Activated CD4-positive, alpha-beta T cell treated with anti-CD3 and anti-CD28 coated beads, Interleukin-2, amount 10 ng/mL, durations not matched to agents 7 days and 5 days (primary cell): ENCODE measurements at regions not wholly inside any gene's neighbourhood (a gene's known extent, or its start where the extent isn't known, plus 50 kb on each side); places are given as distances from the start of the nearest gene placed in this dataset.
"Not testable (repeated sequence)": the region's sequence is repeated elsewhere in the genome, so short reads cannot be mapped to it uniquely, and the experiment has no call there.

ENCODE experiments used
- CTCF ChIA-PET: fragments of 350-600 bp; sonication (Branson Sonifier 250); formaldehyde crosslinking; loops from one replicate; lab custom pipeline; 2021; ENCODE audit warnings: antibody characterized with exemption; lab: Charles Lee
- POLR2A ChIA-PET: fragments of 350-600 bp; sonication (Branson Sonifier 250); formaldehyde crosslinking; loops from one replicate; lab custom pipeline; 2021; ENCODE audit warnings: antibody characterized with exemption; lab: Charles Lee
- DNase-seq: peaks from one replicate; pipeline ENCODE4 v3.0.0-alpha.2; 2020
- H3K27ac Mint-ChIP-seq: one replicate; pipeline ENCODE4 v1.8.0; 2021; ENCODE audit warnings: mild to moderate bottlenecking, moderate library complexity, mixed read lengths
- H3K27me3 Mint-ChIP-seq: one replicate; pipeline ENCODE4 v1.8.0; 2021; ENCODE audit warnings: mixed read lengths
- H3K36me3 Mint-ChIP-seq: one replicate; pipeline ENCODE4 v1.8.0; 2021; ENCODE audit warnings: low read depth, mixed read lengths
- H3K4me1 Mint-ChIP-seq: one replicate; pipeline ENCODE4 v1.8.0; 2021; ENCODE audit warnings: mixed read lengths
- H3K4me3 Mint-ChIP-seq: one replicate; pipeline ENCODE4 v1.8.0; 2021; ENCODE audit warnings: mild to moderate bottlenecking, moderate library complexity, mixed read lengths
- H3K9me3 Mint-ChIP-seq: one replicate; pipeline ENCODE4 v1.8.0; 2021; ENCODE audit warnings: mixed read lengths

DNA sequence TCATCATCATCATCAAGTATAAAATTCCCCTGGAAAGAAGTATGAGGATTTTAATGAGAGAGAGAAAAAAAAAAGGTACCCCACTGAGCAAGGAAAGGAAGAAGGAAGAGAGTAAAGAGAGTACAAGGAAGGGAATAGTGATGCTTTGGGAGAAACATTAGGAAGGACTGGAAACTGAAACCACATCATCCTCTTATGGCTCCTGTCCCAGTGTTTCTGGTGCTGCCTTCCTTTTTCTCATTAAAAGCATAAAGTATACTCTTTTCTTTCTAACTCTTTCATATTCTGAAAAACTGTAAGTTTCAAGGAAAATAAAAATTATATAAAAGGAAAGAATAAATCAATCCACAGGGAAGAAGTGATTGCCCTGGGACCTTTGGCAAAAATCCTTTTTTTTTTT, 616.4 kb upstream of the CBLB start:
- no peaks in the 10 kb centered on the region for H3K4me1 Mint-ChIP-seq
- no peaks in the 10 kb centered on the region for H3K36me3 Mint-ChIP-seq
- H3K27me3 Mint-ChIP-seq: no peaks in the 10 kb centered on the region
- ChIA-PET CTCF (no interaction called here), POLR2A (no interaction called here)
- peaks cover 10% of the 10 kb centered on the region for H3K9me3 Mint-ChIP-seq
- H3K4me3 Mint-ChIP-seq: no peak overlapping the region
- no peak overlapping the region for H3K27ac Mint-ChIP-seq
- DNase-seq: no peak

DNA sequence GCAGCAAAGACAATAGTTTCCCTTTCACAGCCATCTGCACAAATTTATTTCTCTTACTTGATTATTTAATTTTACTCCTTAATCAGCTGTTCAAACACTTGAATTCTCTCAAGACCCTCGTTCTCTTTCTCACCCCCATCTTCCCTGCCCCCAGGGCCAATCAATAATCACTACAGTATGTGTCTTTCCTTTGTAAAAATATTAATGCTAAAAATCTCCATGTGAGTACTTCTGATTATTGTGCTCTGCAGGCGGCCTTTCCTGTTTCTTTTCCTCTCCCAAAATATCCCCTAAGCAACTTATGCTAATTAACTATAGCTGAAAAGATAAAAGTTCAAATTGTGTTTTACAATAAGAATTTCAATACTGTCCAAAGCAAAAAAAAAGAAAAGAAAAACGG, 617.0 kb upstream of the CBLB start:
- H3K4me3 Mint-ChIP-seq: no peak overlapping the region
- H3K36me3 Mint-ChIP-seq: no peaks in the 10 kb centered on the region
- ChIA-PET POLR2A (no interaction called here), CTCF (no interaction called here)
- DNase-seq: no peak
- H3K27ac Mint-ChIP-seq: no peak overlapping the region
- no peaks in the 10 kb centered on the region for H3K4me1 Mint-ChIP-seq
- no peaks in the 10 kb centered on the region for H3K27me3 Mint-ChIP-seq
- H3K9me3 Mint-ChIP-seq: peaks cover 10% of the 10 kb centered on the region

GRCh38 chr3:106486945-106487639, 618.3 kb upstream of the CBLB start:
- CTCF ChIA-PET: interaction anchor here (1.1 kb wide), 1 partner anchor 10 kb away, joined by 4 read pairs; no protein-coding TSS in a partner anchor
- H3K4me1 Mint-ChIP-seq, H3K36me3 Mint-ChIP-seq, H3K4me3 Mint-ChIP-seq, H3K27me3 Mint-ChIP-seq, POLR2A ChIA-PET, H3K9me3 Mint-ChIP-seq, DNase-seq, H3K27ac Mint-ChIP-seq: not testable (repeated sequence)

GRCh38 chr3:106488331-106488730, 619.5 kb upstream of the CBLB start:
- H3K4me3 Mint-ChIP-seq: no peak overlapping the region
- H3K36me3 Mint-ChIP-seq: no peaks in the 10 kb centered on the region
- ChIA-PET POLR2A (no interaction called here), CTCF (no interaction called here)
- no peaks in the 10 kb centered on the region for H3K4me1 Mint-ChIP-seq
- DNase-seq: no peak
- peaks cover 5% of the 10 kb centered on the region for H3K9me3 Mint-ChIP-seq
- no peaks in the 10 kb centered on the region for H3K27me3 Mint-ChIP-seq
- H3K27ac Mint-ChIP-seq: no peak overlapping the region

DNA sequence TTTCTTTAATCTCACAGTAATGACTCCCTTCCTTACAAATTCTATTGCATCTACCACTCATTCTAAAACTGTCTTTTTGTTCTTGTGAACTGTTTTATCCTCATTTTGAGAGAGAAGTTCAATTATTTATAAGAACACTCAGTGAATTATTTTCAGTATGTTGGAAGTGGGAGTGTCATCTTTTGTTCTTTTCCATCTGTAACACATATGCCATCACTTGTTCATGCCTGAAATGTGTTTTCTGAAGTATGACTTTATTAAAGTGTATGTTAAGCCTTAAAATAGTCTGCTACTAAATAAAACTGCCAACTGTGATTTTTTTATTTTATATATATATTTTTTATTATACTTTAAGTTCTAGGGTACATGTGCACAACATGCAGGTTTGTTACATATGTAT, 623.0 kb upstream of the CBLB start:
- H3K9me3 Mint-ChIP-seq: peaks cover 3% of the 10 kb centered on the region
- H3K27me3 Mint-ChIP-seq: no peaks in the 10 kb centered on the region
- no peak overlapping the region for H3K27ac Mint-ChIP-seq
- no peak overlapping the region for H3K4me3 Mint-ChIP-seq
- H3K36me3 Mint-ChIP-seq: no peaks in the 10 kb centered on the region
- POLR2A ChIA-PET: no interaction called here
- DNase-seq: no peak
- CTCF ChIA-PET: no interaction called here
- H3K4me1 Mint-ChIP-seq: no peaks in the 10 kb centered on the region

GRCh38 chr3:106508331-106508893, 639.6 kb upstream of the CBLB start:
- Mint-ChIP-seq H3K27me3 (peaks cover 5% of the 10 kb centered on the region), H3K4me3 (no peak overlapping the region), H3K4me1 (no peaks in the 10 kb centered on the region), H3K27ac (no peak overlapping the region), H3K9me3 (no peaks in the 10 kb centered on the region), H3K36me3 (no peaks in the 10 kb centered on the region)
- POLR2A ChIA-PET: no interaction called here
- CTCF ChIA-PET: no interaction called here
- no peak for DNase-seq

- H3K4me3 Mint-ChIP-seq: no peak overlapping the region
- DNase-seq: no peak
- ChIA-PET CTCF (interaction anchor here (0.7 to 1.1 kb wide), 2 partner anchors 9 to 14 kb away, joined by 3 to 4 read pairs; no protein-coding TSS in a partner anchor), POLR2A (no interaction called here)
- no peaks in the 10 kb centered on the region for H3K36me3 Mint-ChIP-seq
- H3K9me3 Mint-ChIP-seq: no peaks in the 10 kb centered on the region
- no peaks in the 10 kb centered on the region for H3K4me1 Mint-ChIP-seq
- H3K27me3 Mint-ChIP-seq: no peaks in the 10 kb centered on the region
- no peak overlapping the region for H3K27ac Mint-ChIP-seq
Measured at GRCh38 chr3:106510206-106510605, 641.4 kb upstream of the CBLB start.

DNA sequence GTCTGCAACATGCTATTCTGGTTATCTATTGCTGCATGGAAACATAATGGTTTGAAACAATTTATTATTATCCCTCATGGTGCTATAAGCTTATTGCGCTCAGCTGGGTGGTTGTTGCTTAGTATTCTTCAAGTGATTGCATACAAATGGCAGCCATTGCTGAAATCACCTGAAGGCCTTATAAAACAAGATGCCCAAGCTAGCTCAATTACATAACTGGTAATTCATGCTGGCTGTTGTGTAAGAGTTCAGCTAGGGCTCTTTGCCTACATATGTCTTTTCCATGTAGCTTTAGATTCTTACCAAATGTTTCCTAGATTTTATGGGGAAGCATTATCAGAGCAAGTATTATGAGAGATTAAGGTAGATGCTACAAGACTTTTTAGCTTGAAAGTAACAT, 644.0 kb upstream of the CBLB start:
- CTCF ChIA-PET: no interaction called here
- H3K9me3 Mint-ChIP-seq: peaks cover 3% of the 10 kb centered on the region
- POLR2A ChIA-PET: no interaction called here
- H3K27ac Mint-ChIP-seq: no peak overlapping the region
- no peak overlapping the region for H3K4me3 Mint-ChIP-seq
- H3K4me1 Mint-ChIP-seq: no peaks in the 10 kb centered on the region
- no peak for DNase-seq
- no peaks in the 10 kb centered on the region for H3K27me3 Mint-ChIP-seq
- H3K36me3 Mint-ChIP-seq: no peaks in the 10 kb centered on the region

DNA sequence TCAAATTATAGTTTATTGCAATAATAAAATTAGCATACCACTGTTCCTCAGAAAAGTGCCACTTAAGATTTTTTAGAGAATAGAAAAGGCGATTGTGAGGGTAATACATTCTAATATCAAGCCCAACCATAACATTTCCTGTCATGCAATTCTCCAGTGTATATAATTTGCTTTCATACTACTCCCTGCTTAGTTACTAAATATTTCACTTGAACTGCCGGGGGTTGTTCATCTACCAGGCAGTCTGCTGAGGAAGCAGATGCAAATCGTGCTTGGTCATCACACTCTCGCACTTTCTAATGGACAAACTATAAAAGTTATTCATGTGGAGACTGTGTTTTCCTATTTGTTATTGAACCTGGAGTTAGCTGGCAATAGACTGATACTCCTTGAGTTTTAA, 645.6 kb upstream of the CBLB start:
- DNase-seq: no peak
- CTCF ChIA-PET: no interaction called here

DNA sequence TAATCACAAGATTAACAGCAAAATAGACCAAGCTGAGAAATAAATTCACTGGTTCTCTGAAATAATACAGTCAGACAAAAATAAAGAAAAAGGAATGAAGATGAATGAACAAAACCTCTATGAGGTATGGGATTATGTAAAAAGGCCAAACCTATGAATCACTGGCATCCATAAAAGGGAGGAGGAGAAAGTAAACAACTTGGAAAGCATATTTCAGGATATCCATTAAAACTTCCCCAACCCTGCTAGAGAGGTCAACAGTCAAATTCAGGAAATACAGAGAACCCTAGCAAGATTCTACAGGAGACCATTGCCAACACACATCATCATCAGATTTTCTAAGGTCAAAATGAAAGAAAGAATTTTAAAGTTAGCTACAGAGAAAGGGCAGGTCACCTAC, 649.7 kb upstream of the CBLB start:
- H3K27me3 Mint-ChIP-seq: no peaks in the 10 kb centered on the region
- H3K27ac Mint-ChIP-seq: no peak overlapping the region
- no peaks in the 10 kb centered on the region for H3K36me3 Mint-ChIP-seq
- H3K4me1 Mint-ChIP-seq: no peaks in the 10 kb centered on the region
- peaks cover 6% of the 10 kb centered on the region for H3K9me3 Mint-ChIP-seq
- H3K4me3 Mint-ChIP-seq: no peak overlapping the region
- POLR2A ChIA-PET: no interaction called here
- DNase-seq: no peak
- CTCF ChIA-PET: interaction anchor here (0.5 to 1.0 kb wide), 2 partner anchors 9 to 24 kb away, joined by 3 to 4 read pairs; no protein-coding TSS in a partner anchor

More for the DNA sequence above, 645.6 kb upstream of the CBLB start:
- Mint-ChIP-seq H3K9me3 (peaks cover 6% of the 10 kb centered on the region), H3K27me3 (no peaks in the 10 kb centered on the region), H3K4me1 (no peaks in the 10 kb centered on the region), H3K4me3 (no peak overlapping the region), H3K27ac (no peak overlapping the region), H3K36me3 (no peaks in the 10 kb centered on the region)
- POLR2A ChIA-PET: no interaction called here

- H3K4me3 Mint-ChIP-seq: no peak overlapping the region
- H3K4me1 Mint-ChIP-seq: no peaks in the 10 kb centered on the region
- no peak overlapping the region for H3K27ac Mint-ChIP-seq
- CTCF ChIA-PET: no interaction called here
- H3K36me3 Mint-ChIP-seq: no peaks in the 10 kb centered on the region
- peaks cover 5% of the 10 kb centered on the region for H3K9me3 Mint-ChIP-seq
- DNase-seq: no peak
- POLR2A ChIA-PET: no interaction called here
- no peaks in the 10 kb centered on the region for H3K27me3 Mint-ChIP-seq
Measured at GRCh38 chr3:106522397-106522796, 653.6 kb upstream of the CBLB start.

- Mint-ChIP-seq H3K27ac (no peak overlapping the region), H3K4me3 (no peak overlapping the region), H3K27me3 (no peaks in the 10 kb centered on the region), H3K4me1 (peaks cover 10% of the 10 kb centered on the region), H3K36me3 (peaks cover 12% of the 10 kb centered on the region), H3K9me3 (peaks cover 20% of the 10 kb centered on the region)
- ChIA-PET POLR2A (no interaction called here), CTCF (no interaction called here)
- DNase-seq: no peak
Measured at GRCh38 chr3:106528932-106529331, 660.1 kb upstream of the CBLB start.

- Mint-ChIP-seq H3K27ac (no peak overlapping the region), H3K36me3 (peaks cover 15% of the 10 kb centered on the region), H3K27me3 (no peaks in the 10 kb centered on the region), H3K4me3 (no peak overlapping the region), H3K4me1 (peaks cover 17% of the 10 kb centered on the region), H3K9me3 (peaks cover 21% of the 10 kb centered on the region)
- ChIA-PET CTCF (no interaction called here), POLR2A (no interaction called here)
- DNase-seq: no peak
Measured at GRCh38 chr3:106529738-106530137, 660.9 kb upstream of the CBLB start.

DNA sequence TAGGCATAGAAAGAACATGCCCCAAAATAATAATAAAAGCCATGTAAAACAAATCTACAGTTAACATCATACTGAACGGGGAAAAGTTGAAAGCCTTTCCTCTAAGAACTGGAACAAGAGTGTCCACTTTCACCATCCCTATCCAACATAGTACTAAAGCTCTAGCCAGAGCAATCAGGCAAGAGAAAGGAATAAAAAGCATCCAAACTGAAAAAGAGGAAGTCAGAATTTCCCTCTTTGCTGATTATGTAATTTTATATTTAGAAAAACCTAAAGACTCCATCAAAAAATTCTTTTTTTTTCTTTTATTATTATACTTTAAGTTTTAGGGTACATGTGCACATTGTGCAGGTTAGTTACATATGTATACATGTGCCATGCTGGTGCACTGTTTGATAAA, 661.6 kb upstream of the CBLB start:
- Mint-ChIP-seq H3K4me3 (no peak overlapping the region), H3K36me3 (peaks cover 17% of the 10 kb centered on the region), H3K4me1 (peaks cover 18% of the 10 kb centered on the region), H3K9me3 (peaks cover 21% of the 10 kb centered on the region), H3K27ac (no peak overlapping the region), H3K27me3 (no peaks in the 10 kb centered on the region)
- DNase-seq: no peak
- ChIA-PET POLR2A (no interaction called here), CTCF (no interaction called here)
